NCI-H2196 treated with DMSO at 0.1 percent for 48 hours (cell line): ENCODE measurements at regions not wholly inside any gene's neighbourhood (a gene's known extent, or its start where the extent isn't known, plus 50 kb on each side); places are given as distances from the start of the nearest gene placed in this dataset.
A peak's percentile ranks its signal among the peaks of the same experiment; 100 is the strongest.

Experiments used
- DNase-seq: peaks from one replicate; lab custom pipeline; 2025; ENCODE audit not compliant: unreplicated experiment; lab: John Stamatoyannopoulos, UW

DNA sequence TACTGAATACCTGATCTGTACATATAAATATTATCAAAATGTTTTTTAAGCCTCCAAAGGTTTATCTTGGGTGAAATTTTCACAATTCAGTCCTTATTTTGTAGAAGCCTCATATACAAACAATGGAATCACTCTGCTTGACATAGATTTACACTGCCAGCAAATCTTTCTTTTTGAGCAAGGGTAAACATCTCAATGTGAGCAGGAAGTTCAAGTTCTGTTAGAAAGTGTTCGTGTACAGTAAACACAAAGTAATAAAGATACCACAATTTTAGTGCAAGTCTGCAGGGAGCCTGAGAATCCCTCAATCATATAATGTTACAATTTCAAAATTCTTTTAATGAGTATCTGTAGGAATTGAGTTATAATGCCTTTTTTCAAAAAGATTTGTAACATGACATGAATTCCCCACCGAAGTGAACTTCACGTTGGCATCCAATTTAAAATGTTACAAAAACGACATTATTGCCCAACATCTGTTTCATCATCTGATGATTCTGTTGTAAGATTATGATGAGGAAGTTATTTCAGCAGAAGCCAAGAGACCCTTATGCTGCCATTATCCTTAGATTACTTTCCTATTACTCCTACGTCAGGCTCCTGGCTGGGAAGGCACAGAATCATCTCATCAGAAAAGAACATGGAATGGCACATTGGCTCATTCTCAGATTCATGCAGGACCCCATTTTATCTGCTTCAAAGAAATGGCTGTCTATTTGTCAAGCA is 283.9 kb upstream of the ACVR2A start:
- DNase-seq = no peak

DNA sequence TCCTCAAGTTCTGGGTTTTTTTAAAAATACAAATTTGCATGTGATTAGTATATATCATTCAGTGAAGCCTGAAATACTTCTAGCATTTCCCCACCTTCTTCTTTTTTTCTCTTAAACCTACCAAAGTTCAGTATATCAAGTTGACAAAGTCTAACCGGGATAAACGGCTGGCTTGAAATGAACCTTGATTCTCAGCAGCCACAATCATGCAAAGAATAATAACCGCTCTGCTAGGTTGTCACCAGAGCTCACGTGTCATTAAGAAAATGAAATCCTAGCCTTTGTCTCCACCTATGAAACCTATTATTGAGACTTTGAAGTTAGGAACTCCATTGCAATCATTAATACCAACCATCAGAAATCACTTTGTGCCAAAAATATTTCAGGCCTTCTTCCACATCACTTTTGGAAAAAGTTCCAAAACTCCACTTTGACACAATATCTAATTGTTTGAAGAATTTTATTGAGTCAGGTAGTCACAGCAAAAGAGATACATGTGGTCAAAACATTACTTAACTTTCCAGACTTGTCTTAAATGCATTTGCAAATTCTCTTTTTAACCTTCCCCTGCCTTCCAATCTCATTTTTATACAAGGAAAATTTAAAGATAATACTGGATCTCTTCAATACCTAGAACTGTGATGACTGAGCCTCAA is 285.6 kb upstream of the ACVR2A start:
- no peak for DNase-seq

DNA sequence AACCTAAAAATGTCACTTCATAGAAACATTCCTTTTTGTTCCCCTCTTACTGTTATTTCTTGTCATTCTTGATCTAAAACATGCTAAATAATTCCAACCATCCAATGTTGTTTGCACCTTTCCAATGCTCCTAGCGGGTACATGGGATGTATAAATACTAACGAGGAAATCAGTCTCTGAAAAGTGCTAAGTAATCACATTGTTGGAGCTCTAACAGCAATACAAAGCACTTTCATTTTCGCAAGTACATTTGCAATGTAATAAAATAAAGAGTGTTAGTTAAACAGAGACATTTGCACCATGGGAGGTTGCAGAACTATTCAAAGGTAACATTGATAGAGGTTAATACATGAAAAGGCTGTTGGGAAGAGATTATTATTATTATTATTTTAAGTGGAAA is 286.2 kb upstream of the ACVR2A start:
- DNase-seq = no peak

DNA sequence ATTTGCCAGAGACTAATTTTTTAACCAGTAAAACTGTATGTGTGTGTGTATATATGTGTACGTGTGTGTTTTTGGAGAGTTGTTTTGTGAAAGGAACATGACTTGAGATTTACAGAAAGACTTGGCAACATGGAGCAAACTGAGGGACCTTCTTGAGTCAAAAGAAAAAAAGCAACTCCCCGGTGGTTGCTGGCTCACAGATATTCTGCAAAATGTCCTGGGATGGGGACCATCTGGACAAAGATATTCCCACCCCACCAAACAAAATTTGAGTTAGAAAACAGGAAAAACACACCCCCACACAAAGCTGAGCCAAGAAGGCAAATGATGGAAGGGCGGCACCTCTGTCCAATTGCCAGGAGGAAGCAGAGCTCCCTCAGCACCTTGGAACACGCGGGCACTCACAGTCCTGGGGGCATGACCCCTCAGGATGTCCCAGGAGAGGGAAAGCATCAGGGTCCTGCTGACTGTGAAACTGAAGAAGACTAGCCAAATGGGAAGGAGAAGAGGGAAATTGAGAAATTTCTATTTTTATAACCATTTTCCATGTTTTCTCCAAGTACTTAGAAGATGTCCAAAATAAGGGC is 290.2 kb upstream of the ACVR2A start:
- no peak for DNase-seq

DNA sequence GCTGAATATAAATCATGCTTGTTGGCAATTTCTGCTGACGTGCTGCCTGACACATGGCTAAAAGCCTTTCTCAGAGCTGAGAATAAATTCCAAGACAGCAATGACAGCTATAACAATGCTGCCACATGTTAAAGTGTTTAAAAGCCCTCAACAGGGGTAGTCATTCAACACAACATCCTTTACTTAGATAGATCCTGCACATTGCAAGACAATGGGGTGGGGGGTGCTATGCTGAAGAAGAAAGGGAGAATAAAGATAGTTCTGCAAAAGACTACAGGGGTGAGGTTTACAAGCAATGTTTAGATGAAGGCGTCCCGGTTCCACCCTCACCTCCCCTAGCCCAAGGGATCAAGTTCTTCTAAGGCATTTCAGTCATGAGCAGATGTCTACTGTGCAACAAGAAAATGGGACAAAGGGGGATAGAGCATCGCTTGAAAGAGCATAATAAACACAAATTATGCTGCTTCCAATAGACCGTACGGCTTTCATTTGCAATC is 291.0 kb upstream of the ACVR2A start:
- DNase-seq = no peak

DNA sequence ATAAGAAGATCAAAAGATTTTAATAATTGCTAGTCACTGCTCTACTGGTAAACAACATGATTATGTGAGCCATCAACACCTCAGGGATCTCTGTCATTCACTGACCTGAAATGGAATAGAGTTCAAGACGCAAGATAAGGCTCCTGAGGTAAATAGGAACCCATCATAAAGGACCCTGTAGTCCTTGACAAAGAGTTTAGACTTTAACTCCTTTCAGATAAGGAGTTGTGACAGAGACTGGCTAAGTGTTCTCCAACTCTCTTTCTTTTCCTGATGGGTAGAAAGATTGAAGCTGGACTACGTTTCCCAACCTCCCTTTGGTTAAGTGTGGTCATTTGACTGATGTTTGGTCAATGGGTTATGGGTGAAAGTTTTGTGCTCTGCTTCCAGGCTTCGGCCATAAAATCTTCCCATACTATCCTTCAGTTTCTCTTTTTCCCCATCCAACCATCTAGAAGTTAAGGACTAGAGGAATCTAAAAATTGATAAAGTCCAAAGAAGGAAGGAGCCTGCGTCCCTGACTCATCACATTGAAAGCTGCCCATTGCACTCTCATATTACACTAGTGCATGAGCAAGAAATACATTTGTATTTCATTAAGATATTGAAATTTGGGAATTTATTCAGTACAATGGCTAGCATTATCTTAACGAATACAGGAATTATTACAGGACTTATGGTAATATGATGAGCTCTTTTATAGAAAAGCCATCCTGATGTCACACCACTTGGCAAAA is 293.7 kb upstream of the ACVR2A start:
- no peak for DNase-seq

DNA sequence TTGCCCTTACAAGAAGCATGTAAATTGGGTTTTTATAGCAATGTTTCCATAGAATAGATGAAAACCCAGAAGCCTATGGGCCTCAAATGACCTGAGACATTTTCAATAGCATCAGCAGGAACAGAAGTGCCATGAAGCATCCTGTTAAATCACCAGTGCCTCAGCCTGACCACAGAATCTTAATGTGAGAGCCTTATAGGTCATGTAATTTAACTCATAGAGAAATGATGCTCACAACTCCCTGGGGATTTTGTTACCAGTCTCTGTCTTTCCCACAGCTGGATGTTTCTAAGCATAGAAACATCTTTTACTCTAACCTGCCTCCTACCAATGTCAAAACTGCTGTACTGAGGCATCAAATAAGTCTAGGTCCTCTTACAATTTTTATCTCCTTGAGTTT is 295.8 kb upstream of the ACVR2A start:
- DNase-seq = no peak

DNA sequence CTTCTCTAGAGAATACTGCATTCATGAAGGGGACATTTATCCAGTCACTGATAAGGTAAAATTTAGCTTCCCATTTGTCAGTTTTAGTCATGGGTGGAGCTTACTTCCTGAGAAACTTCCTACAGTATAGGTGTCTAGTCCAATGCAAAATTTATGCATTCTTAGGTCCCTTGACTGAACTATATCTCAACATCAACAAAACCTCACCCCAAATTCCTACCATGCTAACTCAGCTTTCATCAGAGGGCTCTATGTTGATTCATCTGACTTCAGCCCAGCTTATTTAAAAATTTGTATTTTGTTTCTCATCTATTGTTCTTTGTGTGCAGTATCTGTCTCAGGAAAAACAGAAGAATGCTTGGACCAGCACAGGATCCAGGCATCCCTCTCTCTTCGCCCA is 296.4 kb upstream of the ACVR2A start:
- no peak for DNase-seq

DNA sequence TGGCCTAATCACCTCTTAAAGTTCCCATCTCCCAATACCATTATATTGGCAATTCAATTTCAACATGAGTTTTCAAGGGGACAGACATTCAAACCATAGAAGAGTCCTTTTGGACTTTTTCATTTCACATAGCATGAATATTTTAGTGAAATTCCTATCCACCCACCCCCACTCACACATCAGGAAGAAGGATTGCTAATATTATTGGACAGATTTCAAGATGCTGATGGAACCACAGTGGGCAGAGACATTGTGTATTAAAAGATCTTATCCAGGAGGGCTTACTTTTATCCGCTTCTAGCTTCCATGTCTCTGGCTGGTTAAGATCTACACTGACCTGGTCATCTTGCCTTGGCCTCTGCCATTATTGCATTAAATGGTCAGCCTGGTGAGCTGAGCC is 297.4 kb upstream of the ACVR2A start:
- no peak for DNase-seq

DNA sequence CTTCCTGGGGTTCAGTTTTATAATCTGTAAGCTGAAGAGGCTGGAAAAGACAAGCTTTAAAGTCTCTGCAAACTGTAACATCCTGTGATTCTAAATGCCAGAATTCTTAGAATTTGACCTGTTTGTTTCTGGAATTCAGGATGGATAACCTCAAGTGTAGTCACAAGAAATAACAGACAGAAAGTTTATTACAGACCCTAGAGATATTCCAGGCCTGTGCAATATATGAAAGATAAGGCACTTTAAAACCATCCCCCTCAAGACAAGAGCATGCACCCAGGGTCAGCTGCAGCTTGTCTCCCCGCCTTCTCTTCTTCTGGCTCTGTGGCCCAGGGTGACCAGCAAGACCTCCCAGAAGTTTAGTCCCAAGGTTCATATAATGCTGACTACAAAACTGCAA is 298.7 kb upstream of the ACVR2A start:
- DNase-seq = no peak

DNA sequence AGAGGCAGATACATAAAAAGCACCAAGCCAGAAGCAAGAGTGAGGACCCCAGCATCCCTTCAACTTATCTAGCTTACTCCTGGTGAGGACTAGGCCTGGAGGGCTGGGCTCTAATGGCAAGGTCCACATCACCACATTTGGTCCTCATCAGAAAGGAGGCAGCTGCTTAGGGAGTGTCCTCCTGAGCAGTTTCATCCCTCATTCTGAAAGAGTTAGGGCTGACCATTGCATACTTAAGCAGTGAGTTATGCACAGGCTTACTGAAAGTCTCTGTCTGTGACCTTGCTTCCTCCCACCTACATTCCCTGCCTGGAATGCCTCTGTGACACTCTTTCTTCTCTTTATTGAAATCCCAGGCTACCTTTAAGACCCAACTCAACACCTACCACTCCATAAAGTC is 301.8 kb upstream of the ACVR2A start:
- DNase-seq = no peak

DNA sequence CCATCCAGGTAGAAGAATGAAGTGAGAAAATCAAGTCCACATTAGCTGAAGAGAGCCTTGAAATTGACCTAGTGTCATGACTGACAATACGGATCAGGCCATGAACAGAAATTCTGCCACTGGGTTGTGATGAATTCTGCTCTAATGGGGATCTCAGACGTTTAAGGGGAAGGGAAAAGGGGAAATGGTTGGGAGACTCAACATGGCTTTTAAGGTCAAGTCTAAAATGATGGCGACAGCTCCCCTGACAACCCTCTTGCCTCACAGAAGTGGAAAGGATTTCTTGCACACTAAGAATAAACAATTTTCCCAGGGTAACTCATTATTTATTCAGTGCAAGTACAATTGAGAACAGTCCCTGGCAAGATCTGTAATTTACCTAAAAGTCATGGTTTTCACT is 302.5 kb upstream of the ACVR2A start:
- DNase-seq = no peak

DNA sequence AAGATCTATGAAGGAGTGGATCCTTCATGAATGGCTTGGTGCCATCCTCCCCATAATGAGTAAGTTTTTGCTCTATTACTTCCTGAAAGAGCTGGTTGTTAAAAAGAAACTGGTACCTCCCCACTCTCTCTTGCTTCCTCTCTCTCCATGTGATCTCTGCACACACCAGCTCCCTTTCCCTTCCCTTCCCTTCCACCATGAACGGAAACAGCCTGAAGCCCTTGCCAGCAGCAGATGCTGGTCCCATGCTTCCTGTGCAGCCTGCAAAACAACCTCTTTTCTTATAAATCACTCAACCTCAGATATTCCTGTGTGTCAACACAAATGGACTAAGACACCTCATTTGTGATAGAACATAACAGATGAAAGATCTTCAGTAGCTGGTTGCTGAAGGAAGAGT is 303.5 kb upstream of the ACVR2A start:
- DNase-seq = no peak

DNA sequence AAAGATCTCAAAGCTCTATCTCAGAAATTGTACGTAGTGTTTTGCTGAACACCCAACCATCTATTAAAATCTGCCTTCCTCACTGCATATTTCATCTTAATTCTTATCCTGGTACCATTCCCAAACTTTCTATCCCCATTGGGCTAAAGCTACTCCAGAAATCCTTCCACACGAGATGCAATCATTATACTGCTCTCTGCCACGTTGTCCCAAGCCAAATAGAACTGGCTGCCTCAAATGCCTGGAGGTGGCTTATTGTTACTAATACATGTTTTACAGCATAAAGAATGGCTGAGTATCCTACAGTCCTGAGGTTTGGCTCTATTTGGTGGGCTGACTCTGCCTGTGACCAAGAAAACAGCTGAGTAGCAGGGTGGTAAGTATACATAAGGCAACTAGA is 306.0 kb upstream of the ACVR2A start:
- DNase-seq = no peak

DNA sequence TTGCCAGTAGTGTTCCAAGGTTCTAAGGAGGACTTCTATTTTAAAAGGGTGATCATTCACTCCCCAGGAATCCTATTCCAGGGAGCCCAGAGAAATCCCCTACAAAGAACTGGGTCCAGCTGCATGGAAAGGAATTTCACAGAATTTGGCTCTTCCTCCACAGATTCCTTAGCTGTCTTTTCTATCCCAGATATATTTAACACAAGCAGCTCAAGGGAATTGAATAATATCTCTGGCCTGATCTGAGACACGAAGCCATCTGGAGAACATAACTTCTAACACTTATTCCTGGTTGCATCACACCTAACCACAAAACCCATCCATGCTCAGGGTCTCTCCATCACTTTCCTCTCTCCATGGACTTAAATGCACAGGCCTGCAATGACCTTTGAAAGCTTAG is 306.7 kb upstream of the ACVR2A start:
- no peak for DNase-seq

DNA sequence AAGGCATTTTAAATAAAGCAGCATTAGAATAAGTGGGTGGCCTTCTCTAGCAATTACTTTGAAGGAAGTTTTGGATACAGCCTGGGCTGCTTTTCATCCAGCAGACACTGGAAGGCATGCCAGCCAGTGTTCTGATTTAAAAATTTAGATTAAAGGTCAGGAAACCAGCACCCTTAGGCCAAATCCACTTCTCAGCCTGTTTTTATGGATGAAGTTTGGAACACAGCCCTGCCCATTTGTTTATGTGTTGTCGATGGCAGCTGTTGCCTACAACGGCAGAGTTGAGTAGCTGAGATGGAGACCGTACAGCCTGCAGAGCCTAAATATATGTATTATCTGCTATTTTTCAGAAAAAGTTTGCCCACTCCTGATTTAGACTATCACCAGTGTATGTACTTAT is 313.6 kb upstream of the ACVR2A start:
- no peak for DNase-seq

DNA sequence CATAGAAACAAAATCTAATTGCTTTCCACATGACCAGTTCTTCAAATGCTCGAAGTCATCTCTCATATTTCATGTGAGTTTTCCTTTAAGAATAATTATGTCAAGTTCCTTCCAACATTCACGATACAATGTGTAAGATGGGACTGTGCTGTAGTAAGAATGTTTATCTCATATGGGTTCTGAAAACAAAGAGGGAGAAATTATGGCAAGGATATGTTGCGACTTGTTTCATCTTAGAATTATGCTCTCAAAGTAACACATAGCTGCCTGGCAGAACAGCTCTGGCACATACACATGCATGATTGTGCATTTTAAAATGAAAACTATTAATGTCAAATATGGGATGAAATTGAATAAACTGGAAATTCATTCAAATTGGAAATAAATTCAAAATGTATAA is 314.8 kb upstream of the ACVR2A start:
- no peak for DNase-seq

DNA sequence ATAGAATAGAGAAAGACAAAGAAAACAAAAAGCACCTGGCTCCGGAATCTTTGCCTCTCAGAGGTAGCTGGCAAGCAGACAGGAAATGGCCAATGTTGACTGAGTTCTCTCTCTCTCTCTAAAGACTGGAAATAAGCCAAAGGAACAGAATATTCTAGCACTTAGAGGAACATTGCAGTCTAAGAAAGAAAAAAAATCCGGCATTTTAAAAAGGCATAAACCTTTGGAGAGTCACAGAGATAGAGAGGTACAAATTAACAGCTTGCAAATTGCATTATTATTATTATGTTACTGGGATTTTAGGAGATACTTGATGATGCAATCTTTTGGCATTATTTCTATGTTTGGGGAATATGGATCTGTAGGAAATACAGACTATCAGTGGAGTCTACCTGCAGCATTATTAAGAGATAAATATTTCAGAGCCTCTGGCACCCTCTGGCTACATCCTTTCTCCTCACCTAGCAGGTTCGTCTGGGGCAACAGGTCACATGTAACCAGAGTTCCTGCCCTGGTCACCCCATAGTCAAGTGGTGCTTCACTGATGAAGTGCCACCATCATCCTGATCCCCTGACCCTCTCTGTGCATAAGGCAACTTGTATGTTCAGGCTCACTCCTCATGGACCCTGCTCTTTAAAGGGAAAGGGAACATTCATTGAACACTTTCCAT is 318.9 kb upstream of the ACVR2A start:
- DNase-seq = peak; percentile 83

DNA sequence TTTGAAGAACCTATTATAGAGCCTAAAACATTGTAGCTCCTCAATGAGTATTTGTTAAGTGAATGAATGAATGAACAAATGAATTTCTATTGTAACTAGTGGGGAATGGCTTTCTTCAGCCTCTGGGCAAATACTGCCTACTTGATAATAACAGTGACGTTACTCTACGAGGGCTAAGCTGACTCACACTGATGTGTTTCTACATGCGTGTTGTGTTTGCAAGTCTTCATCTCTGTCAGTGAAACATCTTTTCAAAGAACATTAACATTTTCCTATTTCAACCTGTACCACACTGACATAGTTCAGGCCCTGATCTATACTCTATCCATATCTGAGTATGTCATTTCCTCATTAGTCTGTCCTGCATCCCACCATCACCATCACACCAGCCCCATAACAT is 319.9 kb upstream of the ACVR2A start:
- no peak for DNase-seq

DNA sequence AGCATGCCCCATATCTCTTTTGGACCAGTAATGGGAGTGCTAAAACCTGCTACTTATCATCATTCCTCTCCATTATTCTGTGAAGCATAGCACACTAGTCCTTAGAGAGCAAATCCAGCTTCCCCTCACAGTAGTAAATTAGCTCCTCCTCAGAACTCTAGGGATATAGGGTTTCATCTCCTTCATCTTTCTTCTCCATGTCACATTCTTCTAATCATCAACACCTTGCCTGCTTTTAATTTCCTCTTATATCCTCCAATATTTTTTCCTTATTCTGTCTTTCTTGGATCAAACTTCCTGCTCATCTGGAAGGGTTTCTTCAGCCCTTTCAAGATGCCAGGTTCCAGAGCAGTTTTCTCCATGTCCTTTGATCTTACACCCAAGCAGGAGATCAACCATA is 321.4 kb upstream of the ACVR2A start:
- no peak for DNase-seq

DNA sequence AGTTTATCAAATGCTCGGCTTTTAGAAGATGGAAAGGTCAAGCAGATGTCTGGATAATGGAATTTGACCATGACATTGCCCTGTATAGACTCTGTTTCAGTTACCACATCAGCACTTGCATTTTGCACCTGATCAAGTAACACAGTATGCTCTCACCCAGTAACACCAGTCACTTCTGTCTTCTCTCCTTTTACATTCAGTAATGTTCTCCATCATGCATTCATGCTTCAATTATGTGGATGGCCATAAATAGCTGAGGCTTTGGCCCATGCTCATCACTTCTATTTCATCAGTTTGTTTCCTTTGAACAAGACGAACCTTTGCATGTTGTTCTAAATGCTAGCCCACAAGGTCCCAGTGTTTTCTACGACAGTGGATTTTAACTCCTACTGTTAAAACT is 322.9 kb upstream of the ACVR2A start:
- no peak for DNase-seq
